Brain microvascular endothelial cell (primary cell): ENCODE measurements at regions not wholly inside any gene's neighbourhood (a gene's known extent, or its start where the extent isn't known, plus 50 kb on each side); places are given as distances from the start of the nearest gene placed in this dataset.

Experiments
- DNase-seq: peaks from one replicate; pipeline ENCODE4 v3.0.0-alpha.2; 2020
- H3K27ac ChIP-seq: fragments of 250-450 bp; sonication (Bioruptor Pico); 2 replicates; pipeline ENCODE4 v1.5.1; 2020; ENCODE audit warnings: mild to moderate bottlenecking, moderate library complexity
- H3K27me3 ChIP-seq: fragments of 250-450 bp; sonication (Bioruptor Pico); replicated peaks from 2 replicates; pipeline ENCODE4 v1.5.1; 2020; ENCODE audit warnings: mild to moderate bottlenecking
- H3K36me3 ChIP-seq: fragments of 250-450 bp; sonication (Bioruptor Pico); replicated peaks from 2 replicates; pipeline ENCODE4 v1.5.1; 2020; ENCODE audit warnings: mild to moderate bottlenecking
- H3K4me3 ChIP-seq: 2 replicates; pipeline ENCODE4 v1.5.1; 2011; ENCODE audit warnings: low read depth, mild to moderate bottlenecking, control low read depth, low read length, moderate library complexity
- CTCF ChIP-seq: IDR thresholded peaks from 2 replicates; pipeline ENCODE4 v1.5.1; 2011; ENCODE audit warnings: low read depth, mild to moderate bottlenecking, moderate library complexity, low read length, control low read depth, inconsistent platforms; ENCODE audit errors: missing control alignments
- in situ Hi-C: cut with HindIII; loops from 2 replicates; pipeline ENCODE4 v1.10.0; 2017; ENCODE audit warnings: low sequenced_read_pairs, low pct_ligation_motif_present

- Histone ChIP-seq H3K36me3 (no peaks in the 10 kb centered on the region), H3K4me3 (no peak overlapping the region), H3K27me3 (no peaks in the 10 kb centered on the region), H3K27ac (no peak overlapping the region)
- DNase-seq = no peak
- no peak for TF ChIP-seq CTCF
- in situ Hi-C loops = no loop called here
These were observed 52.6 kb upstream of the OLFM4 start for GRCh38 chr13:52975969-52976368.

DNA sequence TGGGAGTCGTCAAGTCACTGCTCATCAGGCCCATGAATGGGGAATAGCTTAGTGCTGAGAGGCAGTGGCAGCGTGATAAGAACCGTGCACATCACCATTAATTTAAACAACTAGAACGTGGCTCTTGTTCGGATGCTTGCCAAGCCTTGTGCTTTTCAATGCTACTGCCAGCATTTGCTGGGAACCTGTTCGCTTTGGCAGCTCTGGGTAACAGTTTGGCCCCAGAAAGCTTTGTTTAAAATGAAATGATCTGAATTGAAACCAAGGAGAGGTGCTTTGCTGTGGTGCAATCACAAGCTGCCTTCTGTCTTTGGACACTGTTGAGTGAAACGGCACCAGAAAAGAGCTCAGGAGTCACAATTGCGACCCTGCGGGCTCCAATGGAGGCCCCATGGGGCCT is 53.5 kb upstream of the OLFM4 start:
- H3K4me3 ChIP-seq = no peak overlapping the region
- no peak for DNase-seq
- no peak for TF ChIP-seq CTCF
- no peaks in the 10 kb centered on the region for H3K27me3 ChIP-seq
- no peaks in the 10 kb centered on the region for H3K36me3 ChIP-seq
- in situ Hi-C loops = no loop called here
- no peak overlapping the region for H3K27ac ChIP-seq

DNA sequence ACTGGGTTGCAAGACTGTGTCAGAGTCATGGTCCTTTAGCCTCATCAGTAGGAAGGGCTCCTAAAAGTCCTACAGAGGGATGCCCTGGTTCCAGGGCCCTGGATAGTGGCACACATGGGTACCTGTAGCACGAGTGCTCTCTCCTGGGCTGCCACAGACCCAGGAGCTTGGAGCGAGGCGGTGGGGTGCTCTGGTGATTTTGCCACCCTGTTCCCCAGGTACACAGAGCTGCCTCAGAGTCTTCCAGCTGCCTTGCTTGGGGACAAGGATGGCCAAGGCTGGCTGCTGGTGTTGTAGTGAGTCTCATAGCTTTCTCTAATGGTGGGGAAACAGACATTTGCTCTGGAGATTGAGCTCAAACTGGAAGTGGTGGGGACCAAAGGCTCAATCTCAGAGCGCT is 53.9 kb upstream of the OLFM4 start:
- TF ChIP-seq CTCF = no peak
- in situ Hi-C loops = no loop called here
- Histone ChIP-seq H3K27ac (no peak overlapping the region), H3K27me3 (no peaks in the 10 kb centered on the region), H3K4me3 (no peak overlapping the region), H3K36me3 (no peaks in the 10 kb centered on the region)
- DNase-seq = no peak

- H3K27ac ChIP-seq = no peak overlapping the region
- no peaks in the 10 kb centered on the region for H3K27me3 ChIP-seq
- no peak for TF ChIP-seq CTCF
- H3K4me3 ChIP-seq = no peak overlapping the region
- no peaks in the 10 kb centered on the region for H3K36me3 ChIP-seq
- no peak for DNase-seq
- in situ Hi-C loops = no loop called here
These were observed 59.2 kb upstream of the OLFM4 start for GRCh38 chr13:52969373-52969772.

DNA sequence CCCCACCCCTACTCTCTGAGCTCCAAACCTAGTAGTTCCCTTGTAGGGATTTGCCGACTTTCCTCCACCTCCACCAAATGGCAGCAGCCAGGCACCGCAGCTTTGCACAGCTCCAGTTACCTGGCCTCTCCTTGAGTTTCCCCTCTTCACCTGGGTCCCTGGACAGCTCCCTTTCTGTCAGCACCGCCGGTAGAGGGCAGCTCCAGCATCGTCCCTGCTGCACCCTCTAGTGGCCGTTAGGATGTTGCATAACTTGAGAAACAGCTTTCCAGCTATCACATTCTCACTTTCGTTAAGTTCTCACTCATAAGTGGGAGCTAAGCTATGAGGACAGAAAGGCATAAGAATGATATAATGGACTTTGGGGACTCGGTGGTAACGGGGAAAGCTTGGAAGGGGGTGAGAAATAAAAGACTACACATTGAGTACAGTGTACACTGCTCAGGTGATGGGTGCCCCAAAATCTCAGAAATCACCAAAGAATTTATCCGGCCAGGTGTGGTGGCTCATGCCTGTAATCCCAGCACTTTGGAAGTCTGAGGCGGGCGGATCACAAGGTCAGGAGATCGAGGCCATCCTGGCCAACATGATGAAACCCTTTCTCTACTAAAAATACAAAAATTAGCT is 60.4 kb upstream of the OLFM4 start:
- Histone ChIP-seq H3K27me3 (no peaks in the 10 kb centered on the region), H3K36me3 (no peaks in the 10 kb centered on the region), H3K4me3 (no peak overlapping the region), H3K27ac (no peak overlapping the region)
- in situ Hi-C loops = no loop called here
- peak; percentile 86 for TF ChIP-seq CTCF
- DNase-seq = peak; percentile 58

DNA sequence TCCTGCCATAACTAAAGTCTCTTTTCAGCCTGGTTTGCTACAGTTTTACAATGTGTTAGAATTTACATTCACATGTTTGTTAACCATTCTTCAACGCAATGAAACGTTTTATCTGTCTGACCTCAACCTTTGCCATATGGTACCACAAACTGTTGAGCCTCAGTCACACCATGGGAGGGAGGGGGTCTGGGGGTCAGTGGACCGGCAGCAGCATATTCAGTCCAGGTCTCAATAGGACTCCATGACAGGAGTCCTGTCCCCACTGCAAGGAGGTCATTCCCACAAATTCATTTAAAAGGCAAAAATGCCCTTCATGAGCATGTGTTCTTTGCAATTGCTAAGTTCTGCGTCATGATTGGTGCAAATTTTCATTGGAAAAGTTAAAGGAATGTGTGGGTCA is 66.6 kb upstream of the OLFM4 start:
- in situ Hi-C loops = no loop called here
- H3K27me3 ChIP-seq = no peaks in the 10 kb centered on the region
- no peak overlapping the region for H3K27ac ChIP-seq
- H3K36me3 ChIP-seq = no peaks in the 10 kb centered on the region
- no peak for DNase-seq
- no peak for TF ChIP-seq CTCF
- H3K4me3 ChIP-seq = no peak overlapping the region
